ENCODE measurements at regions not wholly inside any gene's neighbourhood (a gene's known extent, or its start where the extent isn't known, plus 50 kb on each side); places are given as distances from the start of the nearest gene placed in this dataset.

DNA sequence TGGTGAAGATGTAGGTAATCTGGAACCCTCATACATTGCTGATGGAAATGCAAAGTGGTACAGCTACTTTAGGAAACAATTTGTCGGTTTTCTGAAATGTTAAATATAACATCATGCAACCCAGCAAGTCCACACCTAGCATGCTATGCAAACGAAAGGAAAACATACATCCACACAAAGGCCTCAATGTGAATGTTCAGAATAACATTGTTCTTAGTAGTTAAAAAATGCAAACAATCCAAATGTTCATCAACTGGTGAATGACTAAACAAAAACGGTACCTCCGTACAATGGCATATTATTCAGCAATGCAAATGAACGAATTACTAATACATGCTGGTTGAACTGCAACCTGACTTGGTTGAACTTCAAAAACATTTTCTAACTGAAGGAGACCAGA lies 423.3 kb upstream of the THRB start:
- no peak for DNase-seq (ENCODE audit: low read depth in 1 of 2, low spot score in 1 of 2)
- TF ChIP-seq REST (IDR thresholded peaks at IDR 0.05; ENCODE audit: insufficient replicate concordance, low read depth) (no peak), GABPA (IDR thresholded peaks at IDR 0.05; ENCODE audit: low read depth) (no peak), SPI1 (IDR thresholded peaks at IDR 0.05; ENCODE audit: borderline replicate concordance, low read depth) (no peak), POLR2AphosphoS5 (IDR thresholded peaks at IDR 0.05; ENCODE audit: low read depth) (no peak), CTCF (IDR thresholded peaks at IDR 0.05; ENCODE audit: insufficient read depth, low read length) (no peak)
- Histone ChIP-seq H3K4me3 (replicated peaks; ENCODE audit: insufficient read depth, low read length) (no peak overlapping the region), H3K27me3 (ENCODE audit: insufficient read depth, poor library complexity, severe bottlenecking) (no peaks in the 10 kb centered on the region), H3K27ac (replicated peaks) (no peak overlapping the region)

DNA sequence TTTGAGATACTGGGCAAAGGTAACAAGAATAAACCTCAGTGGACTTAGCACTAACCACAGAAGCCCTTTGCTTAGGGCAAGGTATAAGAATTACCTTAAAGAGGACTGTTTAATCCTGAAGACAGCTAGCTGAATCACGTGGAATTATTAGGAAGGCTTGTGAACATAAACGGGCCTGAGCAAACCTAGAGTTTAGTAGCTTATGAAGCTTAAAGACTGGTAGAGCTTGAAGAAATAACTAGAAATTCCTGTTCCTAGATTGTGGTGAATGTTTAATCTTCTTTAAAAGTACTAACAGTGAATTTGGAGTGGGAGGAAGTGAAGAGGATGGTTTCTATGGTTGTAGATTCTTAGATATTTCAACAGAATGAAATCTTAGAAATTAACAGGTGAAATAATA lies 428.9 kb upstream of the THRB start:
- Histone ChIP-seq H3K4me3 (replicated peaks; ENCODE audit: insufficient read depth, low read length) (no peak overlapping the region), H3K27me3 (ENCODE audit: insufficient read depth, poor library complexity, severe bottlenecking) (no peaks in the 10 kb centered on the region), H3K27ac (replicated peaks) (no peak overlapping the region)
- DNase-seq (ENCODE audit: low read depth in 1 of 2, low spot score in 1 of 2), result no peak
- no peak for TF ChIP-seq POLR2AphosphoS5 (IDR thresholded peaks at IDR 0.05; ENCODE audit: low read depth)
- no peak for TF ChIP-seq CTCF (IDR thresholded peaks at IDR 0.05; ENCODE audit: insufficient read depth, low read length)
- TF ChIP-seq SPI1 (IDR thresholded peaks at IDR 0.05; ENCODE audit: borderline replicate concordance, low read depth), result no peak
- TF ChIP-seq REST (IDR thresholded peaks at IDR 0.05; ENCODE audit: insufficient replicate concordance, low read depth), result no peak
- no peak for TF ChIP-seq GABPA (IDR thresholded peaks at IDR 0.05; ENCODE audit: low read depth)

- H3K27ac ChIP-seq (replicated peaks), result no peak overlapping the region
- H3K27me3 ChIP-seq (ENCODE audit: insufficient read depth, poor library complexity, severe bottlenecking), result no peaks in the 10 kb centered on the region
- no peak overlapping the region for H3K4me3 ChIP-seq (replicated peaks; ENCODE audit: insufficient read depth, low read length)
- DNase-seq (ENCODE audit: low read depth in 1 of 2, low spot score in 1 of 2), result no peak
- TF ChIP-seq REST (IDR thresholded peaks at IDR 0.05; ENCODE audit: insufficient replicate concordance, low read depth) (no peak), POLR2AphosphoS5 (IDR thresholded peaks at IDR 0.05; ENCODE audit: low read depth) (no peak), CTCF (IDR thresholded peaks at IDR 0.05; ENCODE audit: insufficient read depth, low read length) (no peak), SPI1 (IDR thresholded peaks at IDR 0.05; ENCODE audit: borderline replicate concordance, low read depth) (no peak), GABPA (IDR thresholded peaks at IDR 0.05; ENCODE audit: low read depth) (no peak)
Measured at GRCh38 chr3:24929521-24929920, 434.9 kb upstream of the THRB start.
